ENCODE measurements at regions not wholly inside any gene's neighbourhood (a gene's known extent, or its start where the extent isn't known, plus 50 kb on each side); places are given as distances from the start of the nearest gene placed in this dataset.
"Not testable (repeated sequence)": the region's sequence is repeated elsewhere in the genome, so short reads cannot be mapped to it uniquely, and the experiment has no call there.

DNA sequence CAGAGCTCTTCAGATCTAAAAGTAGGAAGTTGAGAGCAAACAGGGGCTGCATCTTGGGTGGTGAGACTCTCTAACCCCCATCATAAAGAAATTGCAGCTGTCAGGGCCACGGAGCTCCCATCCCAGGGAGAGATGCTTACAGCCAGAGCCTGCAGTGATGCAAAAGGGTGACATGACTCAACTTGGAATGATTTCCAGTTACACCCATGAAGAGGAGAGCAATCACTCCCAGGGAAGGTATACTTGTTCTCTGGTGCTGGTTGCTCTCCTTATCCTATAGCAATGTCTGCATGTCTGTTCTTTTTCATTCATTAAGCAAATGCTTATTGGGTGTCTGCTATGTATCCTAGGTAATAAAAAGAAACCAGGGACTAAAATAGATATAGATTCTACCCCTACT is 228.0 kb downstream of the RAB11FIP2 start:
- no peak for DNase-seq (ENCODE audit: low read depth)
- H3K4me3 ChIP-seq (ENCODE audit: low read depth, low read length) = no peak overlapping the region
- TF ChIP-seq CTCF (IDR thresholded peaks at IDR 0.05; ENCODE audit: insufficient read depth, low read depth, low read length, missing control alignments) = no peak

- DNase-seq (ENCODE audit: low read depth) = no peak
- TF ChIP-seq CTCF (IDR thresholded peaks at IDR 0.05; ENCODE audit: insufficient read depth, low read depth, low read length, missing control alignments) = no peak
- H3K4me3 ChIP-seq (ENCODE audit: low read depth, low read length) = no peak overlapping the region
These were observed 227.4 kb downstream of the RAB11FIP2 start for GRCh38 chr10:117819304-117819703.

DNA sequence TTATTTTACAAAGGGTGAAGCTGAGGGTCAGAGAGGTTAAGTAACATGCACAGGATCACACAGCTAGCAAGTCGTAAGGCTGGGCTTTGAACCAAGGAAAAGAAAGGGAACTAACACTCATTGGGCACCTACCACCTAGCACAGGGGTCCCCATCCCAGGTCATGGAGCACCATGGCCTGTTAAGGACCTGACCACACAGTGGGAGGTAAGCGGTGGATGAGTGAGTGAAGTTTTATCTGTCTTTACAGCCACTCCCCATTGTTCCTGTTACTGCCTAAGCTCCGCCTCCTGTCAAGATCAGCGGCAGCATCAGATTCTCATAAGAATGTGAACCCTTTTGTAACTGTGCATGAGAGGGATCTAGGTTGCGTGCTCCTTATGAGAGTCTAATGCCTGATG is 222.8 kb downstream of the RAB11FIP2 start:
- H3K4me3 ChIP-seq (ENCODE audit: low read depth, low read length) = no peak overlapping the region
- DNase-seq (ENCODE audit: low read depth) = no peak
- no peak for TF ChIP-seq CTCF (IDR thresholded peaks at IDR 0.05; ENCODE audit: insufficient read depth, low read depth, low read length, missing control alignments)

- TF ChIP-seq CTCF (IDR thresholded peaks at IDR 0.05; ENCODE audit: insufficient read depth, low read depth, low read length, missing control alignments) = no peak
- DNase-seq (ENCODE audit: low read depth) = no peak
- no peak overlapping the region for H3K4me3 ChIP-seq (ENCODE audit: low read depth, low read length)
These were observed 216.5 kb downstream of the RAB11FIP2 start for GRCh38 chr10:117830205-117830604.

DNA sequence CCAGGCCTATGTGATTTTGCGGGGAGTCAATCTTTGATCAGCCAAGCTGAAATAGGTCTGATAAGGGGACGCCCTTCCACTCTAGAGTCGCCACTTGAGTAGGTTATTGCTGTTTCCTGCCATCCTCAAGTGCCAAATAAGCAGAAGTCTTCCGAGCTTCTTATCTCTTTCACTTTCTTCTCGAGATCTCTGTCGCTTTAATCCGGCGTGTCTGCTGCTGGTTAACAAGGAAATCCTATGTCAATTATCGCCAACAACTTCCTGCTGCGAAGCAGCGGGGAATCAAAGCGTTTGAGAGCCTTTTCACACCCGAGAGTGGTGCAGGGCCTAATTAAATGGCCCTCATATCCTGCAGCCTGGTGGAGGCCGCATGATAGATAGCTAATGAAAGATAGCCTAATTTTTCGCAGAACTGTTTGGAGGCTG is 215.9 kb downstream of the RAB11FIP2 start:
- peak; percentile 37 for DNase-seq (ENCODE audit: low read depth)
- TF ChIP-seq CTCF (IDR thresholded peaks at IDR 0.05; ENCODE audit: insufficient read depth, low read depth, low read length, missing control alignments) = no peak
- peak overlapping the region; percentile 20; the same call in 1 of the 2 replicates for H3K4me3 ChIP-seq (ENCODE audit: low read depth, low read length)

- H3K4me3 ChIP-seq (ENCODE audit: low read depth, low read length); DNase-seq (ENCODE audit: low read depth): not testable (repeated sequence)
These were observed 207.9 kb downstream of the RAB11FIP2 start for GRCh38 chr10:117838500-117839498.

DNA sequence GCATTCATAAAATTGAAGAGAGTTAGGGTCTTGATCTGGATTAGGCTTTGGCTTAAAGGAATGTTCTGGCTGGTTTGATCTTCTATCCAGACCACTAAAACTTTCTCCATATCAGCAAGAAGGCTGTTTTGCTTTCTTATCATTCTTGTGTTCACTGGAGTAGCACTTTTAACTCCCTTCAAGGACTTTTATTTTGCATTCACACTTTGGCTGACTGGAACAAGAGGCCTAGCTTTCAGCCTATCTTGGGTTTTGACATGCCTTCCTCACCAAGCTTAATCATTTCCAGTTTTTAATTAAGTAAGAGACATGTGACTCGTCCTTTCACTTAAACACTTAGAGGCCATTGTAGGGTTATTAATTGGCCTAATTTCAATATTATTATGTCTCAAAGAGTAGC is 190.3 kb downstream of the RAB11FIP2 start:
- DNase-seq (ENCODE audit: low read depth); H3K4me3 ChIP-seq (ENCODE audit: low read depth, low read length): not testable (repeated sequence)

DNA sequence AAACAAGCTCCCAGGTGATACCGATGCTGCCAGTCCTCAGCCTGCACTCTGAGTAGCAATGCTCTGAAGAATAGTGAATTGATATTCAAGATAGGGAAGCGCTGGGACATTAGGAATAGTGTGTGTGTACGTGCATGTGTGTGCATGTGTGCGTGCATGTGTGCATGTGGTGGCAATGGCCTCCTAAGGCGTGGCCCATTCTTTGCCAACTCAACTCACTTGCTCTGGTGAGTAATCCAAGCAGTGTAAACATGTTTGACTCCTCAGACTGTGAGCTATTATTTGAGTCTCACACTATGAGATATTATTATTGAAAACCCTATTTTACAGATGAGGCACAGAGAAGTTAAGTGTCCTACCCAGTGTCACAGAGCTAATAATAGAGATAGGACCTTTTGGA is 186.6 kb downstream of the RAB11FIP2 start:
- no peak overlapping the region for H3K4me3 ChIP-seq (ENCODE audit: low read depth, low read length)
- DNase-seq (ENCODE audit: low read depth) = no peak
- no peak for TF ChIP-seq CTCF (IDR thresholded peaks at IDR 0.05; ENCODE audit: insufficient read depth, low read depth, low read length, missing control alignments)

All from GM12865 (cell line).